Medulla oblongata (tissue), 1 donor: ENCODE measurements at regions not wholly inside any gene's neighbourhood (a gene's known extent, or its start where the extent isn't known, plus 50 kb on each side); places are given as distances from the start of the nearest gene placed in this dataset.

ENCODE experiments used
- DNase-seq: peaks from one replicate; pipeline ENCODE4 v3.0.0-alpha.2; 2015; ENCODE audit errors: extremely low spot score

- no peak for DNase-seq
Observed at GRCh38 chr1:25036117-25036546, 106.1 kb upstream of the RUNX3 start.

GRCh38 chr1:25035523-25036116 lies 105.5 kb upstream of the RUNX3 start:
- no peak for DNase-seq

GRCh38 chr1:25034736-25035522 lies 104.9 kb upstream of the RUNX3 start:
- DNase-seq = no peak

GRCh38 chr1:25033828-25034705 lies 104.0 kb upstream of the RUNX3 start:
- DNase-seq = peak; percentile 73

GRCh38 chr1:25033030-25033827 lies 103.2 kb upstream of the RUNX3 start:
- no peak for DNase-seq

GRCh38 chr1:25031966-25032667 lies 102.0 kb upstream of the RUNX3 start:
- no peak for DNase-seq

- DNase-seq = no peak
Observed at GRCh38 chr1:25031601-25031965, 101.5 kb upstream of the RUNX3 start.

GRCh38 chr1:25030674-25031589 lies 100.9 kb upstream of the RUNX3 start:
- no peak for DNase-seq

- DNase-seq = no peak
Observed at GRCh38 chr1:25030012-25030411, 99.9 kb upstream of the RUNX3 start.

GRCh38 chr1:25028907-25029599 lies 99.0 kb upstream of the RUNX3 start:
- no peak for DNase-seq

- peak; percentile 43 for DNase-seq
Observed at GRCh38 chr1:25028587-25028906, 98.5 kb upstream of the RUNX3 start.

GRCh38 chr1:25027822-25028586 lies 97.9 kb upstream of the RUNX3 start:
- DNase-seq = no peak

- no peak for DNase-seq
Observed at GRCh38 chr1:25026730-25027450, 96.8 kb upstream of the RUNX3 start.

GRCh38 chr1:25026304-25026703 lies 96.2 kb upstream of the RUNX3 start:
- DNase-seq = no peak

- no peak for DNase-seq
Observed at GRCh38 chr1:25024615-25025350, 94.7 kb upstream of the RUNX3 start.

- DNase-seq = no peak
Observed at GRCh38 chr1:25023826-25024225, 93.8 kb upstream of the RUNX3 start.

- no peak for DNase-seq
Observed at GRCh38 chr1:25023190-25023578, 93.1 kb upstream of the RUNX3 start.
